SK-N-SH treated with all-trans-retinoic acid at 6 μM for 48 hours (cell line): ENCODE measurements at regions not wholly inside any gene's neighbourhood (a gene's known extent, or its start where the extent isn't known, plus 50 kb on each side); places are given as distances from the start of the nearest gene placed in this dataset.
A peak's percentile ranks its signal among the peaks of the same experiment; 100 is the strongest.

Experiments used
- ATAC-seq: fragments of 200-7000 bp; cut with Tn5 transposase; 3 replicates; pipeline ENCODE4 v1.9.1; 2020; ENCODE audit warnings: mild to moderate bottlenecking, moderate library complexity
- ARNTL ChIP-seq: fragments of 450-650 bp; formaldehyde crosslinking; IDR thresholded peaks from 2 replicates; pipeline ENCODE4 v1.5.0; 2020; ENCODE audit warnings: low read depth, mild to moderate bottlenecking, moderate library complexity, borderline replicate concordance
- BACH2 ChIP-seq: fragments of 250-450 bp; sonication (Bioruptor Pico); IDR thresholded peaks from 2 replicates; pipeline ENCODE4 v1.9.0; 2021; ENCODE audit warnings: mild to moderate bottlenecking, borderline replicate concordance
- CSDC2 ChIP-seq: fragments of 250-450 bp; sonication (Bioruptor Pico); IDR thresholded peaks from 2 replicates; pipeline ENCODE4 v1.5.0; 2020; ENCODE audit warnings: mild to moderate bottlenecking, moderate library complexity
- CSRNP3 ChIP-seq: fragments of 250-450 bp; sonication (Bioruptor Pico); IDR thresholded peaks from 2 replicates; pipeline ENCODE4 v1.5.1; 2021; ENCODE audit warnings: mild to moderate bottlenecking, moderate library complexity
- ESRRG ChIP-seq: fragments of 250-450 bp; sonication (Bioruptor Pico); IDR thresholded peaks from 2 replicates; pipeline ENCODE4 v1.6.1; 2021; ENCODE audit warnings: mild to moderate bottlenecking
- GLIS3 ChIP-seq: fragments of 250-450 bp; sonication (Bioruptor Pico); IDR thresholded peaks from 2 replicates; pipeline ENCODE4 v1.5.0; 2020; ENCODE audit warnings: mild to moderate bottlenecking, moderate library complexity
- ISL1 ChIP-seq: fragments of 250-450 bp; sonication (Bioruptor Pico); IDR thresholded peaks from 2 replicates; pipeline ENCODE4 v2.1.2; 2022; ENCODE audit warnings: mild to moderate bottlenecking, moderate library complexity
- OSR1 ChIP-seq: fragments of 250-450 bp; sonication (Bioruptor Pico); IDR thresholded peaks from 2 replicates; pipeline ENCODE4 v1.8.0; 2022; ENCODE audit warnings: moderate library complexity, mild to moderate bottlenecking, inconsistent platforms
- POU6F1 ChIP-seq: fragments of 250-450 bp; sonication (Bioruptor Pico); IDR thresholded peaks from 2 replicates; pipeline ENCODE4 v1.8.0; 2021; ENCODE audit warnings: low read depth, mild to moderate bottlenecking, moderate library complexity, borderline replicate concordance
- PPARA ChIP-seq: fragments of 250-450 bp; sonication (Bioruptor Pico); IDR thresholded peaks from 2 replicates; pipeline ENCODE4 v1.5.0; 2020; ENCODE audit warnings: mild to moderate bottlenecking, borderline replicate concordance
- SNAI2 ChIP-seq: fragments of 250-450 bp; sonication (Bioruptor Pico); IDR thresholded peaks from 2 replicates; pipeline ENCODE4 v1.5.0; 2020; ENCODE audit warnings: mild to moderate bottlenecking, moderate library complexity
- TCF4 ChIP-seq: fragments of 250-450 bp; sonication (Bioruptor Pico); IDR thresholded peaks from 2 replicates; pipeline ENCODE4 v1.8.0; 2021; ENCODE audit warnings: mild to moderate bottlenecking, moderate library complexity, borderline replicate concordance
- TOX ChIP-seq: fragments of 250-450 bp; sonication (Bioruptor Pico); IDR thresholded peaks from 2 replicates; pipeline ENCODE4 v1.8.0; 2021; ENCODE audit warnings: mild to moderate bottlenecking, moderate library complexity, borderline replicate concordance
- TSHZ2 ChIP-seq: fragments of 250-450 bp; sonication (Bioruptor Pico); IDR thresholded peaks from 2 replicates; pipeline ENCODE4 v1.5.0; 2020; ENCODE audit warnings: mild to moderate bottlenecking, moderate library complexity
- ZC3H10 ChIP-seq: fragments of 250-450 bp; sonication (Bioruptor Pico); IDR thresholded peaks from 2 replicates; pipeline ENCODE4 v1.5.1; 2021; ENCODE audit warnings: mild to moderate bottlenecking, moderate library complexity
- ZFP30 ChIP-seq: fragments of 450-650 bp; formaldehyde crosslinking; IDR thresholded peaks from 2 replicates; pipeline ENCODE4 v1.5.0; 2022; ENCODE audit warnings: mild to moderate bottlenecking, moderate library complexity
- ZNF565 ChIP-seq: fragments of 450-650 bp; formaldehyde crosslinking; conservative IDR thresholded peaks from 2 replicates; pipeline ENCODE4 v1.5.0; 2020; ENCODE audit warnings: low read depth, mild to moderate bottlenecking, moderate library complexity
- ZNF70 ChIP-seq: fragments of 450-650 bp; formaldehyde crosslinking; IDR thresholded peaks from 2 replicates; pipeline ENCODE4 v1.5.0; 2020; ENCODE audit warnings: mild to moderate bottlenecking, moderate library complexity
- ZNF8 ChIP-seq: fragments of 450-650 bp; formaldehyde crosslinking; IDR thresholded peaks from 2 replicates; pipeline ENCODE4 v1.5.0; 2020; ENCODE audit warnings: mild to moderate bottlenecking, moderate library complexity
- TF ChIP-seq, protein P1 (sequence below): fragments of 250-450 bp; sonication (Bioruptor Pico); IDR thresholded peaks from 2 replicates; pipeline ENCODE4 v1.5.1; 2020; ENCODE audit warnings: low read depth, mild to moderate bottlenecking, moderate library complexity

- TF ChIP-seq ZNF70, result no peak
- no peak for TF ChIP-seq TOX (CRISPR knock-in tag)
- no peak for TF ChIP-seq ESRRG (CRISPR knock-in tag)
- no peak for TF ChIP-seq ZNF565 (CRISPR knock-in tag)
- TF ChIP-seq ARNTL (CRISPR knock-in tag), result no peak
- TF ChIP-seq TSHZ2 (CRISPR knock-in tag), result no peak
- TF ChIP-seq, all 23 proteins: peak for 0
Observed at GRCh38 chr1:83763361-83764095, 235.4 kb downstream of the TTLL7 start (continued).

GRCh38 chr1:83762416-83762815, 236.5 kb downstream of the TTLL7 start:
- TF ChIP-seq ZNF565 (CRISPR knock-in tag) (no peak), TCF4 (CRISPR knock-in tag) (peak; percentile 67; the same call in 1 of the 2 replicates)
- TF ChIP-seq, all 23 proteins: peak for 1
- no peak for ATAC-seq

GRCh38 chr1:83762039-83762365, 236.9 kb downstream of the TTLL7 start:
- no peak for TF ChIP-seq ZC3H10 (CRISPR knock-in tag)
- no peak for TF ChIP-seq ZFP30 (CRISPR knock-in tag)
- TF ChIP-seq BACH2 (CRISPR knock-in tag), result no peak
- TF ChIP-seq GLIS3 (CRISPR knock-in tag), result no peak
- no peak for TF ChIP-seq ZNF8
- TF ChIP-seq ARNTL (CRISPR knock-in tag), result no peak
- TF ChIP-seq, protein P1, sequence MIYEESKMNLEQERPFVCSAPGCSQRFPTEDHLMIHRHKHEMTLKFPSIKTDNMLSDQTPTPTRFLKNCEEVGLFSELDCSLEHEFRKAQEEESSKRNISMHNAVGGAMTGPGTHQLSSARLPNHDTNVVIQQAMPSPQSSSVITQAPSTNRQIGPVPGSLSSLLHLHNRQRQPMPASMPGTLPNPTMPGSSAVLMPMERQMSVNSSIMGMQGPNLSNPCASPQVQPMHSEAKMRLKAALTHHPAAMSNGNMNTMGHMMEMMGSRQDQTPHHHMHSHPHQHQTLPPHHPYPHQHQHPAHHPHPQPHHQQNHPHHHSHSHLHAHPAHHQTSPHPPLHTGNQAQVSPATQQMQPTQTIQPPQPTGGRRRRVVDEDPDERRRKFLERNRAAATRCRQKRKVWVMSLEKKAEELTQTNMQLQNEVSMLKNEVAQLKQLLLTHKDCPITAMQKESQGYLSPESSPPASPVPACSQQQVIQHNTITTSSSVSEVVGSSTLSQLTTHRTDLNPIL (CRISPR knock-in tag), result no peak
- TF ChIP-seq ZNF565 (CRISPR knock-in tag), result no peak
- TF ChIP-seq ISL1 (CRISPR knock-in tag), result no peak
- TF ChIP-seq POU6F1 (CRISPR knock-in tag), result no peak
- no peak for TF ChIP-seq CSRNP3 (CRISPR knock-in tag)
- no peak for TF ChIP-seq ESRRG (CRISPR knock-in tag)
- no peak for TF ChIP-seq OSR1 (CRISPR knock-in tag)
- no peak for TF ChIP-seq TOX (CRISPR knock-in tag)
- no peak for TF ChIP-seq SNAI2 (CRISPR knock-in tag)
- TF ChIP-seq CSDC2 (CRISPR knock-in tag), result no peak
- no peak for TF ChIP-seq TCF4 (CRISPR knock-in tag)
- no peak for TF ChIP-seq PPARA (CRISPR knock-in tag)
- ATAC-seq, result peak; percentile 40
